ENCODE measurements at regions not wholly inside any gene's neighbourhood (a gene's known extent, or its start where the extent isn't known, plus 50 kb on each side); places are given as distances from the start of the nearest gene placed in this dataset.

GRCh38 chr1:57696043-57696442, 272.2 kb upstream of the DAB1 start:
- DNase-seq: no peak

DNA sequence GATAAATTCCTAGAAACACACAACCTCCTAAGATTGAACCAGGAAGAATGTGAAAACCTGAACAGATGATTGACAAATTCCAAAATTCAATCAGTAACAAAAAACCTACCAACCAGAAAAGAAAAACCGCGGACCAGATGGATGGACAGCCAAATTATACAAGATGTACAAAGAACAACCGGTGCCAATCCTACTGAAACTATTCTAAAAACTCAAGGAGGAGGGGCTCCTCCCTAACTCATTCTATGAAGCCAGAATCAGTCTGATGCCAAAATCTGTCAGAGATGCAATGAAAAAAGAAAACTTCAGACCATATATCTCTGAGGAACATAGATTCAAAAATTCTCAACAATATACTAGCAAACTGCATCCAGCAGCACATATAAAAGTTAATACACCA, 262.4 kb upstream of the DAB1 start:
- no peak for DNase-seq

- DNase-seq: no peak
Measured at GRCh38 chr1:57683037-57683942, 259.4 kb upstream of the DAB1 start.

DNA sequence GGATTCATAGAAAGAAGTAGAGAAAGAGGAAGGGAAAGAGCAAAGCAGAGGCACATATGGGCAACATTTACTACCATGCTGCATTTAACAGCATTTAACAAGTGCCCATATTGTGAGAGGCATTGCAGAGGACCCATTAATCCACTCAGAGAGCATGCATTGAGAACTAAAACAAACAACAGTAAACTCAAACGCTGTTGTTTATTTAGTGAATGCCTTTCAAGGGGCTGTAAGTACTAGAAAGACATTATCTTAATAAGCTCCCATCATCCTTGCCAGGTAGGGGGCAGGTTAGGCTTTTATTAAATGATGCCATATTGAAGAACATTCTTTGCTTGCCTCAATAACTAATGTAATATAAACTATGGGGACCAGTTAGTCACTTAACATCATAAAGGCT, 254.3 kb upstream of the DAB1 start:
- no peak for DNase-seq

DNA sequence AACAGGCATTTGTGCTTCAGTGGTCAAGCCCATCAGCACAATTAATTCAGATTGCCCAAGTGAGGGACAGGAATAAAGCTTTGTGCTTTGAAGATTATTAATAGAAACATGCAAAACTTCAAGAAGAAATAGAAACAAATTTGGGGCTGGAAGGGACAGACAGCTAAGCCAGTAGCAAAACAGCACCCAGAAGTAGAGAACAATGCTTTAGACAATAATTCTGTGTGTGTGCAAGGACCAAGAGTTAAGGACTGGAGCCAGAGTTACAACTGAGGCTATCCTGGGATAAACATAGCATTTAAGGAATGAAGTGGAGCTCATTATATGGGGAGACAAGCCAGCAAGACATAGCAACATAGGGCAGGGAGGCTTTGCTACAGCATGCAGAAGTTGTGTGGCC, 251.9 kb upstream of the DAB1 start:
- DNase-seq: no peak

- no peak for DNase-seq
Measured at GRCh38 chr1:57674801-57675200, 250.9 kb upstream of the DAB1 start.

DNA sequence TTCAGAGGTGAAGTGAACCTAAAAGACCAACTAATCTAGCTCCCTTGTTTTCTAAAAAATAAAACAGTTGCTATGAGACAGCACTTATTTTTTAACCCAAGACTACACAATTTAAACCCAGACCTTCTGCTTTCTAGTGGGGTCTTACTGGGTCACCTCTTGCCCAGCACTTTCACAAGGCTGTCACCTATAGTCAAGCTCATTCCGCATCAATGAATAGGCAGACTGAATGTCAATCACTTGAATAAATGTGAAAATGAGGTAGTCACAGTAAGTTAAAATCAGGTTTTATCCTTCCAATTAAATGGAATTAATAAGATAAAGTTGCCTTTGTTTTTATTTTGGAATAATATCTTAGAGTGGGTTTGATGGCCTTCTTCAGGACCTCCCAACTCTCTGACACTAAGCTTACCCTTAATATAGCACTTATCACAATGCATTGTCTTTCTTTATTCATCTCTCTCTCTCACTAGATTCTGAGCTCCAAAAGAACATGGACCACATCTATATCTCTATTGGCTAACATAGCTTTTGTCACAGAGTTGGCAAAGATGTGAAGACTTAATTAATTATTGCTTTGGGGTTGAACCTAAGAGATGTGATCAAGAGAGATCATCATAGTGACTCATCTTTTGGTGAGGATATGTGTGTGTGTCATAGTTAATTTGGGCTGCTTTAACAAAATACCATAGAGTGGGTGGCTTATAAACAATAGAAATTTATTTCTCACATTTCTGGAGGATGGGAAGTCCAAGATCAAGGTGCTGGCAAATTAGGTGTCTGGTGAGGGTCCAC, 248.7 kb upstream of the DAB1 start:
- no peak for DNase-seq

DNA sequence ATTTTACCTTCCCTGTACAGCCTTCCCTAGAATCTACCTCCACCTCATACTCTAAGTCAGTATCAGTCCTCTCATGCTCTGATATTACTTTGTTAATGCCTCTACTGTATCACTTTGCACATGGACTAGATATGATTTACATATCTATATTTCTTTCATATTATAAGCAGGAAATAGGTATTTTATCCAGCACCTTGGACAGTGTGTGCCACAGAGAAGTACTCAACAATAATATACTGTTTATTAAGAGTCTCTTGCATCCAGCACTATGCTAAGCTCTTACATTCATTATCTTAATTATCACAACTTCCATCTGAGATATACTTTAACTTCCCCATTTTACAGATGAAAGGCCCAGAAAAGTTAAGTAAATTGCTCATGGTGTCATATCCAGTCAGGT, 247.9 kb upstream of the DAB1 start:
- no peak for DNase-seq

DNA sequence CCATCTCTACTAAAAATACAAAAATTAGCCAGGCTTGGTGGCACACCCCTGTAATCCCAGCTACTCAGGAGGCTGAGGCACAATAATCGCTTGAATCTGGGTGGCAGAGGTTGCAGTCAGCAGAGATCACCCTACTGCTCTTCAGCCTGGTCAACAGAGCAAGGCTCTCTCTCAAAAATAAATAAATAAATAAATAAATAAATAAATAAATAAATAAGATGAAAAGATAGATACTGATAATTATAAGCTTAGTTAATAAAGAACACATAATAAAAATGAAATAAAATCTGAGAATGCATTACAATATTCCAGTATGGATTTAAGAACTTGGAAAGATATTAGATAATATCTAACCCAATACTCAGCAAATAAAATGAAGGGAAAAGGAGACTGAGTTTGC, 235.9 kb upstream of the DAB1 start:
- no peak for DNase-seq

DNA sequence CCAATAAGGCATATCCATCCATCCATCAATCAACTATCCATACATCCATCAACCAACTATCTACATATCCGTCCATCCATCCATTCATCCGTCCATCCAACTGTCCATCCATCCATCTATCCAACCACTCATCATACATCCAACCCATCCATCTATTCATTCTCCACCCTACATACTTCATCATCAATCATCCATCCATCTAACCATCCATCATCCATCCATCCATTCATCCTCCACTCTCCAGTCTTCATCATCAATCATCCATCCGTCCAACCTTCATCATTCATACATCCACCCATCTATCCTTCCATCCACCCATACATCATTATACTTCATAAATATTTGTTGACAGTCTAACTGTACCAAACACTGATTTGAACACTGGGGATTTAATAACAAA, 231.3 kb upstream of the DAB1 start:
- DNase-seq: no peak

DNA sequence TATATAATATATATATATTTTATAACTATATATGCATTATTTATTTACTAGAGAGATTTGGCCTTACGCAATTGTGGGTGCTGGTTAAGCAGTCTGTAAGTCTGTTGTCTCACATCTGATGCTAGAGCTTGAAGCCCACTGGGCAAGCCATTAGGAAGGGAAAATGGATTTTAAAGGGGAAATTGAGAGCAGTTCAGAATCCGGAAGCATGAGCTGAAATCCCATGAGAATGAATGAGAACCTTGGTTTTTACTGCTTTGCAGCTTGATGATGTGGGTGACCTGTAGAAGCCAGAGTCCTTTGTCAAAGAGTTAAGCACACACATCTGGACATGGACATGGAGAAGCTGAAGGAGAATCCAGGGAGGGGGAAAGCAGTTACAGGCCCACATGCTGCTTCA, 220.8 kb upstream of the DAB1 start:
- no peak for DNase-seq

- DNase-seq: no peak
Measured at GRCh38 chr1:57638239-57638638, 214.4 kb upstream of the DAB1 start.

DNA sequence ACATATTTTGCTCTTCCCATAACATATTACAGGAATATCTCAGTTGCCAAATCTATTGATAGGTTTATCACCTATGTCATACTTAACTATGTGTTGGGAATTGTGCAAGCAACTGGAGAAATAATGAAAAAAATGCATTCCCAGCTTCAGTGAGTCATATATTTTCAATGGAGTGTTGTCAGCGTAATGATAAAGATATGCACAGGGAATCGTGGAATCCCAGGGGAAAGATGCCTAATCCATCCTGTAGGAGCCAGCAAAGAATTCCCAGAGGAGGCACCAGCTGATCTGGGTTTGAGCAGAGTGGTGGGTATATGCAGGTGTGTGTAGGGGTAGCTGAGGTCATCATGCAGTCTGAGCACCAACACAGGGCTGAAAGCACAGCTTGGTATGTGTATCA, 213.3 kb upstream of the DAB1 start:
- no peak for DNase-seq

- DNase-seq: no peak
Measured at GRCh38 chr1:57633881-57634280, 210.0 kb upstream of the DAB1 start.

DNA sequence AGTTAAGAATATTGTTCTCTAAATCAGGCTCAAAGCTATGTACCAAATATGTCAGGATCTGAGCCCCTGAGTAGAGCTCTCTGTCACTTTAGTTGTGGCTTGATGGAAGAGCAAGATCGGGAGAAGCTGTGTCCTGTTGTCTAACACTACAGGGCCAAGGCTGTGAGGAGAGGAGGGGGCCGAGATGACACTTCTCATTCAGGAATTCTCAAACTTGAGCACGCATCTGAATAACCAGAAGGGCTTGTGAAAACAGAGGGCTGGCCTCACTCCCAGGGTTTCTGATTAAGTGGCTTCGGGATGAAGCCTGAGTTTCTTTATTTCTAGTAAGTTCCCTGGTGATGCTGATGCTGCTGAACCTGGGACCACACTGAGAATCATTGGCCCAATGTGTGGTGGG, 209.2 kb upstream of the DAB1 start:
- no peak for DNase-seq

DNA sequence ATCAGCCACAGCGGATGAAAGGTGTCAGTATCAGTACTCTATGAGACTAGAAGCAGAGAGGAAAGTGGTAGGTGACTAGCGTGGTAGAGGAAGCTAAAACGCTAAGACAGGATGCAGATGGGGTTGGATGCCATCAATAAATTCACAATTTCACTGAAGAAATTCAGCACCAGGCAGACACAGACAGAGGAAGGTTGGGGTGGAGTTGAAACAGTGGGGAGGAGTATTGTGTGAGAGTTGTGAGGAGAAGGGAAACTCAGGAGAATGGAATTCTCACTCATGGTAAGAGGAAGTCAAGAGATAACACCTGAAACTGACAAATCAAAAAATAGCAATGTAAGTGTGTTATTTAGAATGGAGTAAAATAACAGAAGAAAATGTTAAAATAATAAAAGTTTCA, 208.5 kb upstream of the DAB1 start:
- no peak for DNase-seq

GRCh38 chr1:57627612-57628011, 203.8 kb upstream of the DAB1 start:
- DNase-seq: no peak

DNA sequence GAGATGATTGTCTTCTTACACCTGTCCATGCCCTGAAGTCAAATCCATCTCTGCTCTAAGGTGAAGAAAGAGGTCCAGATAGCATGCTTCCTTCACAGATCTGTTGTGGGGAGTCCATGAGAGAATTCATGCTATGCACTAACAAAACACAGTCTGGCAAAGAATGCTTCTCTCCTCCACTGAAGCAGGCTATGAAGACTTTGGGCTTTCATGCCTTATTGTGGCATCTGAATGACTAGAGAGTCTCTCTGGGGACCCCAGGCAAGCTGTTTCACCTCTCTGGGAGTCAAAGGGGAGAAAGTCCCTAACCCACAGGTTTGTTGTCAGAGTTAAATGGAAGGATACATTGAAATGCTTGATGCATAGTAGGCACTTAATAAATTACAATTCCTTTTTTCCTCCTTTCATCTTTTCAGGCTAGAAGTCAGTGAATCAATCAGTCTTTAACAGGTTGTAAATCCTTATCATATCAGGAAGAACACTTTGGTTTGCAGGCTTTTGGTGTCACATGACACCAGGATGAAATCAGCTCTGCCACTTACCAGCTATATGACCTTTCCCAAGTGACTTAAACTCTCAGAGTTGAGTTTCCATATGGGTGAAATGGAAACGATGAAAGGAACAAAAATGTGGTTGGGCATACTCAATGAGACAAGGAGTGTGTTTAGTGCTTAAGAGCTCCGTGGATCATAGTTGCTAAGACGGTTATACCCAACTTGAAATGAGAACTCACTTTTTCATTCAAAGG, 200.1 kb upstream of the DAB1 start:
- no peak for DNase-seq

DNA sequence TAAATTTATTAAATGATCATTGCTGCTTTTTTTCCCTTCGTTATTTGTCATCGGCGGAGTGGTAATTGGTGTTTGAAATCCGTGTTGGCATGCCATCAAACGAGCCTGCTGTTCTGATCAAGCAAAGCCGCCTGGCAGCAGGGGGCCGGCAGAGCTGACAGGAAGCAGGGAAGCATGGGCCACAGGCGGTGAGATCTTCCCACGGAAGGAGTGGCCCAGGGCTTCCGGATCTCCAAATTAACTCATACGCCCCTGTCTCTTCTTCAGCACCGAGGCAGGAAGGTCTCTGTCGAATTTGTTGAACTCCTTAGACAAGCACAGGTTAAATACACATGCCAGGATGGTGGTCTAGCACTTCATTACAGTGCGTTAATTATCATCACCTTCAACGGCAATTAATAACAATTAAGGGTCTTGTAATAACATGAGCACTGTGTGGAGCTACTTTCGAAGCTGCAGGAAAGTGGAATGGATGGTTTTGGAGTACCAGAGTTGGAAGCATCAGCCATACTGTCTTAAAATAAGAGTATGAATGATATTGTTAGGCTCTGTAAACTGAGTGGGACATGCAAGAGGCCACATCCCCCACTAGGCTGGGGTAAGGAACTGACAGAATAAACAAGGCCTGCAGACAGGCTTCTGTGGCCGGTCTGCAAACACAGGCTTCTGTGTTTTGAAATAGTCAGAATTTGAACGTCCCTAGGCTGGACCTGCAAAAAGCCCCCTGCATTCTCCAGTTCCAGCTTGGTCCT, 199.4 kb upstream of the DAB1 start:
- no peak for DNase-seq

DNA sequence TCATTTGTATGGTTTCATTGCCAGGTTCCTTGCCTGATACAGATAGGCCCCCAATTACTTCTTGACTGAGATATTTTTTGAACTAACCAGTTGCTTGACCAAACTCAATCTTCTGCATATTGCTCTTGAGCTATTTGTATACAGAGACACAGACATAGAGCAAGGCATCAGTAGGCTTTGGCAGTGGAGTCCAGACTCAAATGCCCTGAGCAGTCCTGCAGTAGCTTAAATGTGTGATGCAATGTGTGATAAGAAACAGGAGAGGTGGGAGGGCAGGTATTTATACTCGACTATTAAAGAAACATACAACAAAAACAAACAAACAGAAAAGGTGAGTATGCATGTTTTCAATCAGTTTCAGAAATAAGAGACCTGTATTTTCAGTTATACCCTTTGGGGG, 197.9 kb upstream of the DAB1 start:
- no peak for DNase-seq

GRCh38 chr1:57620605-57621004, 196.7 kb upstream of the DAB1 start:
- no peak for DNase-seq

DNA sequence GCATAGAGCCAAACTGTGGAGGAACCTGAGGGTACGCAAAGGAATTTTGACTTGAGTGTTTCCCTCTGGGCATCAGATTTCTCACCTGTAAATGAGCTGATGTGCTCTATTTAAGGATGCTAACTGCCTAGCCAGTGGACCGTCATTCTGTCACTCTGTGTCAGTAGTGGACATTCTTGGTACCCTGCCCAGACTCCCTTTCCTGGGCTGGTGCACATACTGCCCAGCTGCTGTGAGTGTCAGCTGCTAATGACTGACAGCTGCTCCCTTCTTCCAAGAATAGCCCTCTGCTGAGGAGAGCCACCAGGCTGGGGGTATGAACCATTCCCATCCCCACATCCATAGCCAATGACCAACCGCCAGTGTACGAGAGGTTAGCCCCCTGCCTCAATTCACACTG, 193.1 kb upstream of the DAB1 start:
- DNase-seq: no peak

- DNase-seq: no peak
Measured at GRCh38 chr1:57615956-57616355, 192.1 kb upstream of the DAB1 start.
